ENCODE measurements at regions not wholly inside any gene's neighbourhood (a gene's known extent, or its start where the extent isn't known, plus 50 kb on each side); places are given as distances from the start of the nearest gene placed in this dataset.

DNA sequence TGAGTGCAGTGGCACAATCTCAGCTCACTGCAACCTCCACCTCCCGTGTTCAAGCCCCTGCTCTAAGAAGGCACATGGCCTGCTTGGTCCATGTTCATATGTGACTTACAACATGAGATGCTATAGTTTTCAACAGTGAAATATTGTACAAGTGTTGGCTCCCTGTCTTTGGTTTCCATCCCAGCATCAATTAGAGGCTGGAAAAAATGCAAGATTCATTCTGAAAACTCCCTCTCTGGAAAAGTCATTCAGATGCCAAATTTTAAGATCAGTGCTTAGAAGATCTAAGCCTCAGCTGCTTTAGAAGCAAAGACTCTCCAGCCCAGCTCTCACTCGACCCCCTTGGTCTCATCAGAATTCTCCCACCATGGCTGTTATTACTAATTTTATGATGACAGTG, 398.9 kb downstream of the KIF16B start:
- peak in 1 of 2 experiments; percentile 17 for DNase-seq

DNA sequence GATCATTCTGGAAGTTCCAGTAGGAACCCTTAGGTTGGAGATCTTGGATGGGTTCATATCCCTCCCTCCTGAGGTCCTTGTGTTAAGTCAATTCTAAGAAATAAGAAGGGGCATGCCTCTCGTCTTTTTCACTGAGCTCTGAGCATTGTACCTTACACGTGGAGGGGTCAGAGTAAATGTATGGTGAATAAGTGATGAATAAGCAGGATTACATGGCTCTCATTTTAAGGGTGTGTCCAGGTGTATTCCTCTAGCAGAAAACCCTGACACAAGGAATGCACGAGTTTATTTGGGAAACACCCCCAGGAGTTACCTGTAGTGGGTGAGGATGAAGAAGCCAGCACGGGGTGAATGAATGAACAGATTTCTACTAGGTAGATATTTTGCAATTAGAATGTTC, 400.2 kb downstream of the KIF16B start:
- no peak for DNase-seq

GRCh38 chr20:16171180-16171579, 402.1 kb downstream of the KIF16B start:
- DNase-seq, result no peak

DNA sequence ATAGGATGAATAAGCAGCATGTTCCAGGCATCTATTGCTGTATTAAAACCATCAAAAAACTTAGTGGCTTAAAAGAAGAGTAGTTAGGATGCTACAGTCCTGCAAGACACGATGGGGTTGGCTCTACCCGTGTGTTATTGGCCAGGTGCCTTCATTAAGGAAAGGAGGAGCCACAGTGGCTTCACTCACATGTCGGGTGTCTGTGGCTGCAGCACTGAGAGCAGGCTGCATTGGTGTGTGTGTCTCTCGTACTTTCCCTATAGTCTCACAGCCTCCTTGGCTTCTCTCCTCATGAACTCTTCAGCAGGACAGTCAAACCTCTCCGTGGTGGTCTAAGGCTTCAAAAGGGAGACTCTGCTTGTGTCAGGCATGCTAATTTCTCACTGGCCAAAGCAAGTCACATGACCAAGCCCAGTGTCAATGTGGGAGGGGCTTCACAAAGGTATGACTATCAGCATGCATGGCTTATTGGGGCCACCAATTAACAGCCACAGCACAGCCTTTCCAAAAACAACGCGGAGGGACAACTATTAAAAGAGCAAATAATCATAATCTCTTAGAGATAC, 402.8 kb downstream of the KIF16B start:
- DNase-seq, result no peak

DNA sequence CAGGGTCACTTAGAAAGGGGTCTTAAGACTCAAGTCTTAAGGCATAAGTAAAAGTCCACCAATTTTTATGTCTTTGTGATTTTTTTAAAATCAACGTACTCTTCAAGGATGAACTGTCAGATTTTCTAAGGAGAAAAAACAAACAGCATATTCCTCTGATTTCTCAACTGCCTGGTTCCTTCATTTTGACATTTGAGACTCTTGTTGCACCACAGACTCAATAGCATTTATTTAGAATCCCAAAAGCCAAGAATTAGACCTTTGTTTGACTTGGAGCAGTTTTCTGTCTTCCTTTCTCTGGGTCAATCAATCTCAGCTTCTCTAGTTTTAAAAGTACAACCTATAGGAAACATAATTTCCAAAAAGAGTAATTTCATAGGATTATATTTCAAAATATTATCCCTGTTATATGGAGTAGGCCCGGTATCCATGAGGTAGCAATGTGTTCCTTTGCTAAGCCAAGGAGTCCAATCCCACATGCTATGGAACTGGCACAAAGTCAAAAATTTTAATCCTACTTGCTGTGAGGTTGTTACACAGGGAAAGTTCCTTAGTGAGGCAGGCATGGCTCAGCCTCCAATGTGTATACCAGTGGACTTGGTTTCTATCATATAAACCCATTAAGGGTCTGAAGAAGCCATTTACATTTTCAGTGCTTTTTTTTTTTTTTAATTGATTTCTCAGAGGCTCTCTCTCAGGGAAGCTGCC, 405.7 kb downstream of the KIF16B start:
- DNase-seq, result peak in 1 of 2 experiments; percentile 62

GRCh38 chr20:16166737-16167136, 406.5 kb downstream of the KIF16B start:
- DNase-seq, result no peak

DNA sequence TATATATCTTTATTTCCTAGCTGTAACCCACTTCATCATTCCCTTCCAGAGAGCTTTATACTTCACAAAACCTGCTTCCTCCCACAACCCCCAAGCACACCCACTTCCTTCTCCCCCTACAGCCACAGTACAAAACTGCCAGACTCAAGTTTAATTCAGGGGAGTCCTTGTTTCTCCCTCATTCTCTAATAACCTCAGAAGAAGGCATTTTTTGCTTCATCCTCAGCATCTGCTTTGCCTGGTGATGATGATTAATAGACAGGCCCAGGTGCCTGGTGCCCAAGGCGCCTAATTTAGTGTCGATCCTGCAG, 414.3 kb downstream of the KIF16B start:
- no peak for DNase-seq

DNA sequence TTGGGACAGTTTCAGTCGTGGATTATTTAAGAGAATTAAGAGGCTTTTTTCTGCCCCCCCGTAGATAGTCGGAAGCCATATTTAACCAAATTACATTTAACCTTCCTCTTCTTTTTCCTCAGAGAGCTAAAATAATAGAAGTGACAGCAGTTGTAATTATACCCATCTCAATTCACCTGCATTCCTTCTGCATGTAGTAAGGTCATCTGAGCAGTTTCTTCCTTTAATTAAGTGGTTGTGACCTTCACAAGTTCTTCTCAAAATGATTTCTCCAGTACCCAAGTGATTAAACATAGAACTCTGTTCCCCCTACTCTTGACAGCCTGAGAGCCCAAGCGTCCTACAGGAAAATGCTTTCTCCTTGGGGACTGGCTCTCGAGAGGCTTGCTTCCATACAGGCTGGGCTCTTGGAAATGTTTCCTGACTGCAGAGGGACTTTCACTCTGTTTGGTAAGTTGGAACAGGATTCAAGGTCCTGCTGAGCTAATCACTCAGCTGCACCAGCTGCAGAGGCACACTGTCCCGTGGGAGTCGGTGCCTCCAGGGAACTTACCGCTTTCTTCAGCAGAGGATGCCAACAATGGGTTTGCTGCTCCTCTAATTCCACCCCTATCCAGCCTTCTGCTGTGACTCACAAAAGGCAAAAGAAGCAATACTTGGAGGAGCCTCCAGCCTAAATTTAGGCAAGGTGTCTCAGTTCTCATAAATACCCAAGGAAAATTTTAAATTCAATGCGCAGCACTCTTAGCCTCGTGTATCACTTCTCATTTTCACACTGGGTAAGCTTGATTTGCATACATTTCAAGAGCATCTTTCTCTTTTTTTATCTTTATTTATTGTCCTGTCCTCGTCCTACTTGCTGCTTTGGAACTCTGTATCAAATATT, 414.9 kb downstream of the KIF16B start:
- peak in 1 of 2 experiments; percentile 60 for DNase-seq

DNA sequence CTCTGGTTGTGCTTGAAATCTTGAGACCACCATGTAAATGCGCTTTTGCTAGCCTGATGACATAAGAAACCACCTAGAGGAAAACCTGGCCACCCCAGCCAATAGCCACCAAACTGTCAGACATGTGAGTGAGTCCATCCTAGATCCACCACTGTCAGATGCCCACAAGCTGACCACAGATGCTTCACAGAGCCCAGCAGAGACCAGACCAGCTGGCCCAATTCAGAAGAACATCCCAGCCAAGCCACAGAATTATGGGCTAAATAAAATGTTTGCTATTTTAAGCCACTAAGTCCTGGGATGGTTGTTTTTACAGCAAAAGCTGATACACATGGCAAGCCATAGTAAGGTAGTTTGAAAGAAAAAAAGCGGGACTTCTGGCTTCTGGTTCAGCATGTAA, 425.3 kb downstream of the KIF16B start:
- no peak for DNase-seq

DNA sequence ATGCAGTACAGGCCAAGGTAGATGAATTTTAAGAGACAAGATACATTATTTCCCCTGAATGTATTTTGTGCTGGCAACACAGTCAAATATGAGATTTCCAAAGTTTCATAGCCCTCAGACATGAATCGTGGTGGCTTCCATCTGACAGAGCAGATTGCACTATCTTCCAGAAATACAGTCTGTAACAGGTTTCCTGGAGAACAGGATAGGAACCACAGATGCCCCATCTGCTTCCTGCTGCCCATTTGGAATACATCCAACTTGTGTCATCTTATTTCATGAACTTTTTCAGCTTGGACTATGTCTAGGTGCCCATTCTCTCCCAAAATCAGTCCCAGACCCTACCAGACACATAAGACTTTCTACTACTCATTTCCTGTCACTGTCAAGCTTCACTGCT, 426.0 kb downstream of the KIF16B start:
- peak; percentile 29 to 89 for DNase-seq

GRCh38 chr20:16145919-16146318, 427.3 kb downstream of the KIF16B start:
- DNase-seq, result peak in 1 of 2 experiments; percentile 72

DNA sequence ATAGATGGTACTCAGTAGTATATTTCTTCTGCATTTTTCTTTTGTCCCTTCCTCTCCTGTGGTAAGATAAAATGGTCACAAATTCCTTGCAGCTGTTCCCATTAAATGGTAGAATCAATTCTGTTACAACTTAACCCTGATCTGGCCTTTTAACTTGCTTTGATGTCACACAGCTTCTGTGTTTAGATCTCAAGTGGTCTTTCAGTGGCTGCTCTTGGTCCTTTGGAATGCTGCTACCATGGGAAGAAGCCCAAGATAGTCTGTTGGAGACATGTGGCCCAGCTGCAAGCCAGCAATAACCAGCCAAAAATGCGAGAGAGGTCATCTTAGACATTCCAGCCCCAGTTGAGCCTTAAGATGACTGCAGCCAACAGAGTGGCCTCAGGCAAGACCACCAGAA, 429.7 kb downstream of the KIF16B start:
- no peak for DNase-seq

- no peak for DNase-seq
Observed at GRCh38 chr20:16135630-16136029, 437.6 kb downstream of the KIF16B start.

DNA sequence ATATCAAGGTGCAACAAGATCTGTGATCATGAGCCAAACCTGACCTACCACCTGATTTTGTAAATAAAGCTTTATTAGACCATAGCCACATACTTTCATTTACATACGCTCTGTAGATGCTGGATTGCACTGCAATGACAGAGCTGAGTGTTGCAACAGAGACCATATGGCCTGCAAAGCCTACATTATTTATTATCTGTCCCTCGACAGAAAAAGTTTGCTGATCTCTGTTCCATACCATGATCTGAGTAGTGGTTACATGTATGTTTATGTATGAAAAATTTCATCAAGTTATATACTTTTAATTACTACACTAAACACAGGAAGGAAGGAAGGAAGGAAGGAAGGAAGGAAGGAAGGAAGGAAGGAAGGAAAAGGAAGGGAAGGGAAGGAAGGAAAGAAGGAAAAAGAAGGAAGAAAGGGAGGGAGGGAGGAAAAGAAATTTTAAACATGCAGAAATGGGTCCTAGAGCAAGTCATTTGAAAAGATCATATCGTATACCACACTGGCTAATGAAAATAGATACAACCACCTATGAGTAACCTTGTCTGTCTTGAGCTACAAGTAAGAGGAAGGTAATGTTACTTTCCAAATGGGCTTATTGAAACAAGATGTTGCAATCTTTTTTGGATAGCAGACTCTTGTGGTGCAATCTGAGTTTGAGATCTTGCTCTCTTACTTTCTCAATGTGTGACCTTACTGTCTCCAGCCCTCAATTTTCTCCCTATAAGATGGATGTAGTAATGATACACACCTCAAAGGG, 441.0 kb downstream of the KIF16B start:
- no peak for DNase-seq

GRCh38 chr20:16129411-16129810, 443.8 kb downstream of the KIF16B start:
- DNase-seq, result no peak

- no peak for DNase-seq
Observed at GRCh38 chr20:16128538-16129106, 444.6 kb downstream of the KIF16B start.

DNA sequence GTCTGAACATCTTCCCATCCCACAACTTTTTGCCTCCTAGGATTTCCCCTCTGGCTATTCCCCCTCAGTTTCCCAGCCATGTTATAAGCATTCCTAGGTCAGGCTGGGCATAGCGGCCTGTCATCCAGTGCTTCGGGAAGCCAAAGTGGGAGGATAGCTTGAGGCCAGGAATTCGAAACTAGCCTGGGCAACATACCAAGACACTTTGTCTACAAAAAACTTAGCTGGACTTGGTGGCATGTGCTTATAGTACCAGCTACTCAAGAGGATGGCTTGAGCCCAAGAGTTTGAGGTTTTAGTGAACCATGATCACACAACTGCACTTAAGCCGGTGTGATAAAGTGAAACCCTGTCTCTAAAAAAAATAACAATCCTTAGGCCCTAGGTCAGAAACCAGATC, 447.4 kb downstream of the KIF16B start:
- DNase-seq, result peak in 1 of 2 experiments; percentile 27

GRCh38 chr20:16124911-16125776, 448.1 kb downstream of the KIF16B start:
- no peak for DNase-seq

GRCh38 chr20:16124491-16124890, 448.8 kb downstream of the KIF16B start:
- no peak for DNase-seq

- no peak for DNase-seq
Observed at GRCh38 chr20:16123623-16124022, 449.6 kb downstream of the KIF16B start.

GRCh38 chr20:16119909-16120308, 453.3 kb downstream of the KIF16B start:
- DNase-seq, result no peak

All from NCI-H446 (cell line).